KOPT-K1 (cell line): ENCODE measurements at regions not wholly inside any gene's neighbourhood (a gene's known extent, or its start where the extent isn't known, plus 50 kb on each side); places are given as distances from the start of the nearest gene placed in this dataset.

Experiments used
- H3K27ac ChIP-seq: fragments of 200-600 bp; sonication (generic); 2 replicates; pipeline ENCODE4 v1.5.1; 2016; ENCODE audit warnings: antibody characterized with exemption, mild to moderate bottlenecking, low read depth, low read length; ENCODE audit not compliant: poor library complexity, severe bottlenecking
- H3K36me3 ChIP-seq: fragments of 200-600 bp; sonication (generic); 2 replicates; pipeline ENCODE4 v1.5.1; 2017; ENCODE audit warnings: antibody characterized with exemption, mild to moderate bottlenecking, low read length, moderate library complexity; ENCODE audit not compliant: insufficient read depth
- H3K9me3 ChIP-seq: fragments of 200-600 bp; sonication (generic); 2 replicates; pipeline ENCODE4 v1.5.1; 2017; ENCODE audit warnings: antibody characterized with exemption, low read length, mild to moderate bottlenecking; ENCODE audit not compliant: insufficient read depth, poor library complexity, severe bottlenecking

GRCh38 chr5:133732536-133732935 is 120.2 kb upstream of the FSTL4 start:
- Histone ChIP-seq H3K9me3 (peaks cover 23% of the 10 kb centered on the region), H3K36me3 (no peaks in the 10 kb centered on the region), H3K27ac (no peak overlapping the region)

GRCh38 chr5:133731951-133732350 is 119.6 kb upstream of the FSTL4 start:
- Histone ChIP-seq H3K9me3 (peaks cover 23% of the 10 kb centered on the region), H3K36me3 (no peaks in the 10 kb centered on the region), H3K27ac (no peak overlapping the region)

GRCh38 chr5:133730866-133731265 is 118.5 kb upstream of the FSTL4 start:
- Histone ChIP-seq H3K9me3 (peaks cover 27% of the 10 kb centered on the region), H3K36me3 (no peaks in the 10 kb centered on the region), H3K27ac (no peak overlapping the region)

- Histone ChIP-seq H3K36me3 (no peaks in the 10 kb centered on the region), H3K9me3 (peaks cover 27% of the 10 kb centered on the region)
Measured at GRCh38 chr5:133730346-133730745, 118.0 kb upstream of the FSTL4 start.

GRCh38 chr5:133729800-133730199 is 117.5 kb upstream of the FSTL4 start:
- no peak overlapping the region for H3K27ac ChIP-seq
- peaks cover 27% of the 10 kb centered on the region for H3K9me3 ChIP-seq
- no peaks in the 10 kb centered on the region for H3K36me3 ChIP-seq

More at GRCh38 chr5:133730346-133730745, 118.0 kb upstream of the FSTL4 start:
- H3K27ac ChIP-seq, result no peak overlapping the region

GRCh38 chr5:133728475-133728874 is 116.1 kb upstream of the FSTL4 start:
- Histone ChIP-seq H3K27ac (no peak overlapping the region), H3K9me3 (peaks cover 27% of the 10 kb centered on the region), H3K36me3 (no peaks in the 10 kb centered on the region)

GRCh38 chr5:133727636-133728035 is 115.3 kb upstream of the FSTL4 start:
- peaks cover 27% of the 10 kb centered on the region for H3K9me3 ChIP-seq
- H3K36me3 ChIP-seq, result no peaks in the 10 kb centered on the region
- H3K27ac ChIP-seq, result no peak overlapping the region

- Histone ChIP-seq H3K9me3 (peaks cover 25% of the 10 kb centered on the region), H3K27ac (no peak overlapping the region), H3K36me3 (no peaks in the 10 kb centered on the region)
Measured at GRCh38 chr5:133723651-133724366, 111.5 kb upstream of the FSTL4 start.

GRCh38 chr5:133723126-133723525 is 110.8 kb upstream of the FSTL4 start:
- no peaks in the 10 kb centered on the region for H3K36me3 ChIP-seq
- no peak overlapping the region for H3K27ac ChIP-seq
- H3K9me3 ChIP-seq, result peaks cover 25% of the 10 kb centered on the region

GRCh38 chr5:133721365-133721764 is 109.0 kb upstream of the FSTL4 start:
- H3K36me3 ChIP-seq, result no peaks in the 10 kb centered on the region
- H3K9me3 ChIP-seq, result peaks cover 25% of the 10 kb centered on the region
- H3K27ac ChIP-seq, result no peak overlapping the region

GRCh38 chr5:133718457-133718856 is 106.1 kb upstream of the FSTL4 start:
- Histone ChIP-seq H3K27ac (no peak overlapping the region), H3K9me3 (peaks cover 20% of the 10 kb centered on the region), H3K36me3 (no peaks in the 10 kb centered on the region)

GRCh38 chr5:133716532-133717183 is 104.3 kb upstream of the FSTL4 start:
- Histone ChIP-seq H3K9me3 (peaks cover 12% of the 10 kb centered on the region), H3K27ac (no peak overlapping the region)

GRCh38 chr5:133715616-133716015 is 103.3 kb upstream of the FSTL4 start:
- peaks cover 3% of the 10 kb centered on the region for H3K9me3 ChIP-seq
- no peak overlapping the region for H3K27ac ChIP-seq
- H3K36me3 ChIP-seq, result no peaks in the 10 kb centered on the region

More at GRCh38 chr5:133716532-133717183, 104.3 kb upstream of the FSTL4 start:
- H3K36me3 ChIP-seq, result no peaks in the 10 kb centered on the region

- no peak overlapping the region for H3K27ac ChIP-seq
- no peaks in the 10 kb centered on the region for H3K36me3 ChIP-seq
- no peaks in the 10 kb centered on the region for H3K9me3 ChIP-seq
Measured at GRCh38 chr5:133715216-133715615, 102.9 kb upstream of the FSTL4 start.

- no peaks in the 10 kb centered on the region for H3K9me3 ChIP-seq
- H3K36me3 ChIP-seq, result no peaks in the 10 kb centered on the region
- H3K27ac ChIP-seq, result no peak overlapping the region
Measured at GRCh38 chr5:133714161-133714915, 102.0 kb upstream of the FSTL4 start.
